ENCODE measurements at regions not wholly inside any gene's neighbourhood (a gene's known extent, or its start where the extent isn't known, plus 50 kb on each side); places are given as distances from the start of the nearest gene placed in this dataset.

DNA sequence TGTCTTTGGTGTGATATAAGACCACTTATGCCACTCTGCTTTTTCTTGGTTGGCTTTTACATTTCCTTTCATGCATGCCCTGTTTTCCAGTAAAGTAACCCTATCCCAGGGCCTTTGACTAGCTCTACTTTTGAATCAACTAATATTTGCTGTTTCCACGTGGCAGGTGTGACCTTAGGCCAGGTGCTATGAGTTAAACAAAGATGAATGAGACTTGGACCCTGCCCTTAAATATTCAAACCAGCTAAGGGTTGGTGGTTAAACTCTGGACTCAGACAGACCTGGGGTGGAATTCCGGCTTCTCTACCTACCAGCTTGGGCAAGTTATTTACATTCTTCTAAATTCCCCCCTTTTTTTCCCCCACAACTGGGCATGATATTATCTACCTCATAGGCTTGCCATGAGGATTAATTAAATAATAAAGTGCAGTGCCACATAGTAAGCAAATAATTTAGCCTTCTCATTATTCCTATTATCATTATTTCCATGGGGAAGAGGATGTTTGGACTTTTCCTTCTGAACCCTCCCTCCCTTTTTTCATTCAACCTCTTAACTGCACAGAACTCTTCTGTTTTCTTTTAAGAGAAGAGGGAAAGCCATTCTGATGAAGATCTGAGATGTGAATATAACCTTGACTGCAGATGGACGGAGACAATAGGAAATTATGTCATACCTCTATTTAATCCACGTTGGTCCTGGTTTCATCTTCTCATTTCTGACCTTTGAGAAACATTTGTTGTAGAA lies 143.6 kb upstream of the TNFAIP3 start:
- TF ChIP-seq, protein P1, sequence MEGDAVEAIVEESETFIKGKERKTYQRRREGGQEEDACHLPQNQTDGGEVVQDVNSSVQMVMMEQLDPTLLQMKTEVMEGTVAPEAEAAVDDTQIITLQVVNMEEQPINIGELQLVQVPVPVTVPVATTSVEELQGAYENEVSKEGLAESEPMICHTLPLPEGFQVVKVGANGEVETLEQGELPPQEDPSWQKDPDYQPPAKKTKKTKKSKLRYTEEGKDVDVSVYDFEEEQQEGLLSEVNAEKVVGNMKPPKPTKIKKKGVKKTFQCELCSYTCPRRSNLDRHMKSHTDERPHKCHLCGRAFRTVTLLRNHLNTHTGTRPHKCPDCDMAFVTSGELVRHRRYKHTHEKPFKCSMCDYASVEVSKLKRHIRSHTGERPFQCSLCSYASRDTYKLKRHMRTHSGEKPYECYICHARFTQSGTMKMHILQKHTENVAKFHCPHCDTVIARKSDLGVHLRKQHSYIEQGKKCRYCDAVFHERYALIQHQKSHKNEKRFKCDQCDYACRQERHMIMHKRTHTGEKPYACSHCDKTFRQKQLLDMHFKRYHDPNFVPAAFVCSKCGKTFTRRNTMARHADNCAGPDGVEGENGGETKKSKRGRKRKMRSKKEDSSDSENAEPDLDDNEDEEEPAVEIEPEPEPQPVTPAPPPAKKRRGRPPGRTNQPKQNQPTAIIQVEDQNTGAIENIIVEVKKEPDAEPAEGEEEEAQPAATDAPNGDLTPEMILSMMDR (IDR thresholded peaks at IDR 0.05), result no peak
- no peak for TF ChIP-seq EP300 (IDR thresholded peaks at IDR 0.05)
- TF ChIP-seq POLR2AphosphoS5 (IDR thresholded peaks at IDR 0.05), result no peak

Data from gastroesophageal sphincter (tissue), 3 donors.